PFSK-1 (cell line): ENCODE measurements at regions not wholly inside any gene's neighbourhood (a gene's known extent, or its start where the extent isn't known, plus 50 kb on each side); places are given as distances from the start of the nearest gene placed in this dataset.

Experiments
- POLR2AphosphoS5 ChIP-seq: IDR thresholded peaks from 2 replicates; pipeline ENCODE4 v1.6.1; 2012; ENCODE audit warnings: low read depth, mild to moderate bottlenecking, control low read depth, low read length, moderate library complexity
- REST ChIP-seq, 2 experiments: IDR thresholded peaks; 2 replicates each; pipeline versions ENCODE4 v1.6.1 to v1.8.0; 2011 to 2012; ENCODE audit warnings: low read depth in 2 of 2, low read length in 2 of 2, control low read depth in 1 of 2, inconsistent platforms in 1 of 2, mild to moderate bottlenecking in 1 of 2, moderate library complexity in 1 of 2; ENCODE audit not compliant: insufficient read depth in 1 of 2
- SIN3A ChIP-seq: IDR thresholded peaks from 2 replicates; pipeline ENCODE4 v1.6.1; 2012; ENCODE audit warnings: mild to moderate bottlenecking, low read length, moderate library complexity, borderline replicate concordance; ENCODE audit not compliant: insufficient read depth

- TF ChIP-seq POLR2AphosphoS5, result no peak
- TF ChIP-seq REST (IDR thresholded peaks at IDR 0.05; ENCODE audit: insufficient read depth in 1 of 2, low read depth in 2 of 2, low read length in 2 of 2), result no peak
- TF ChIP-seq SIN3A, result no peak
Measured at GRCh38 chr18:73352546-73352945, 484.8 kb upstream of the NETO1 start.
